Keratinocyte (primary cell): ENCODE measurements at regions not wholly inside any gene's neighbourhood (a gene's known extent, or its start where the extent isn't known, plus 50 kb on each side); places are given as distances from the start of the nearest gene placed in this dataset.

ENCODE experiments used
- DNase-seq: peaks from one replicate; pipeline ENCODE4 v3.0.0-alpha.2; 2011; ENCODE audit warnings: low read depth, missing footprints, low spot score
- FAIRE-seq: peaks from 2 replicates; lab custom pipeline; 2011; peaks lifted over from hg19 to GRCh38; lab: Jason Lieb, UNC
- H2AFZ ChIP-seq: 2 replicates; pipeline ENCODE4 v1.6.0; 2012; ENCODE audit warnings: low read length, control low read depth, inconsistent platforms; ENCODE audit not compliant: control insufficient read depth
- H3K27ac ChIP-seq: 2 replicates; pipeline ENCODE4 v1.5.1; 2011; ENCODE audit warnings: low read length; ENCODE audit not compliant: control insufficient read depth, insufficient read depth
- H3K27me3 ChIP-seq: 3 replicates; pipeline ENCODE4 v1.6.0; 2011; ENCODE audit warnings: low read length; ENCODE audit not compliant: control insufficient read depth, insufficient read depth; ENCODE audit errors: extremely low read depth
- H3K36me3 ChIP-seq, 2 experiments: 2 replicates in 1 of 2; 3 replicates in 1 of 2; pipeline ENCODE4 v1.5.1; 2011; ENCODE audit warnings: low read length in 2 of 2, mild to moderate bottlenecking in 1 of 2; ENCODE audit not compliant: control insufficient read depth in 2 of 2, insufficient read depth in 2 of 2; ENCODE audit errors: extremely low read depth in 1 of 2
- H3K4me1 ChIP-seq: 3 replicates; pipeline ENCODE4 v1.5.1; 2011; ENCODE audit warnings: low read length; ENCODE audit not compliant: control insufficient read depth, insufficient read depth; ENCODE audit errors: extremely low read depth
- H3K4me2 ChIP-seq: 3 replicates; pipeline ENCODE4 v1.6.0; 2011; ENCODE audit warnings: low read depth, low read length; ENCODE audit not compliant: control insufficient read depth, insufficient read depth; ENCODE audit errors: extremely low read depth
- H3K4me3 ChIP-seq, 3 experiments: fragments of 200-600 bp in 1 of 3; sonication (generic) in 1 of 3; 2 replicates in 2 of 3; 3 replicates in 1 of 3; pipeline ENCODE4 v1.5.1; 2011 to 2016; ENCODE audit warnings: low read length in 3 of 3, mild to moderate bottlenecking in 3 of 3, control low read depth in 2 of 3, inconsistent platforms in 1 of 3, low read depth in 1 of 3, mixed read lengths in 1 of 3, mixed run types in 1 of 3, moderate library complexity in 1 of 3; ENCODE audit not compliant: control insufficient read depth in 2 of 3, insufficient read depth in 2 of 3; ENCODE audit errors: extremely low read depth in 1 of 3
- H3K79me2 ChIP-seq: 2 replicates; pipeline ENCODE4 v1.6.0; 2012; ENCODE audit warnings: low read length; ENCODE audit not compliant: control insufficient read depth, insufficient read depth
- H3K9ac ChIP-seq: 3 replicates; pipeline ENCODE4 v1.6.0; 2011; ENCODE audit warnings: low read length; ENCODE audit not compliant: control insufficient read depth, insufficient read depth; ENCODE audit errors: extremely low read depth
- H3K9me1 ChIP-seq: 3 replicates; pipeline ENCODE4 v1.6.0; 2011; ENCODE audit warnings: low read length; ENCODE audit not compliant: control insufficient read depth, insufficient read depth; ENCODE audit errors: extremely low read depth
- H3K9me3 ChIP-seq: 2 replicates; pipeline ENCODE4 v1.5.1; 2012; ENCODE audit warnings: low read depth, low read length; ENCODE audit not compliant: control insufficient read depth
- H4K20me1 ChIP-seq: 3 replicates; pipeline ENCODE4 v1.6.0; 2011; ENCODE audit warnings: low read length; ENCODE audit not compliant: control insufficient read depth, insufficient read depth; ENCODE audit errors: extremely low read depth
- EZH2 ChIP-seq: IDR thresholded peaks from one replicate; pipeline ENCODE4 v1.6.1; 2012; ENCODE audit warnings: inconsistent platforms, mild to moderate bottlenecking, low read length, moderate library complexity
- dilution Hi-C: fragments of 300-500 bp; cut with MboI; formaldehyde crosslinking; loops from one replicate; pipeline ENCODE4 v1.7.0; 2020; ENCODE audit warnings: low sequenced_read_pairs; ENCODE audit not compliant: extremely low pct_ligation_motif_present
- TF ChIP-seq, protein P1 (sequence below), 3 experiments: IDR thresholded peaks in 1 of 3; conservative IDR thresholded peaks in 1 of 3; optimal IDR thresholded peaks in 1 of 3; 2 replicates in 2 of 3; 3 replicates in 1 of 3; pipeline versions ENCODE3 to v1.5.1; 2011; ENCODE audit warnings: low read length in 3 of 3, mild to moderate bottlenecking in 3 of 3, moderate library complexity in 2 of 3, control low read depth in 1 of 3, inconsistent platforms in 1 of 3; ENCODE audit not compliant: insufficient read depth in 2 of 3; ENCODE audit errors: extremely low read depth in 1 of 3

DNA sequence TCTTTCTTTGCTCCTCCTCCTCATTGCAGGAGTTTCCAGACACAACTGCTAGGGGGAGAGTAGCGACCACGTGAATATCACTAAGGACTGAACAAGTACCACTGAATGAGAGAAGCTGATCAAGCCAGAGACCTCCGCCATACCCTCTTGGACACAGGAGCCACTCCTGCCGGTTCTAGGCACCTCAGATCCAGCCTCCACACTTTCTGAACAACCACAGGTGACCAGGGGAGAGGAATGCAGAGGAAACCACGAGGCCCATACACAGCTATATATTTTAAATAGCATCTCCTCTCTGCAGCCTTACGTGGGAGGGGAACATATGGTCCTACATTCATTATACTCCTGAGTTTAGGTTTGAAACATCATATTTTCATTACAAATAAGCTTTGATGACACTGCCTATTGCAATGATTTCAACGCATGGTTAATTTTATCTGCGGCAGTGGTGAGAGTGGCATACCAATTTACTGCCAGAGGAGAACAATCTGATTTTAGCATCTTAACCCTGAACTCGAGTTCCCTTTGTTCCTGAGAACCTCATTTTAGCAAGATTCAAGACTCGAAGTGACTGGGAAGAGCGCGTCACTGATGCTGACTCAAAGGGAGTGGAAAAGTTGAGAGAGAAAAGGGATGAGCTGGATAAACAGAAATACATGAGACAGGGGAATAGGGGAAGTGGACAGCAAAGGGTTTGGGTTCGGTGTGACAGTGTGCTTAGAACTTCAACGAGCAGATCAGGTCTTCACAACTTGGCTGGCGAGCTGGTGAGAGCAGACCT, 231.7 kb upstream of the PPARGC1A start:
- no peak overlapping the region for H3K4me2 ChIP-seq
- no peaks in the 10 kb centered on the region for H3K4me1 ChIP-seq
- no peak overlapping the region for H3K9ac ChIP-seq
- no peak for DNase-seq
- H2AFZ ChIP-seq = no peak overlapping the region
- dilution Hi-C loops = no loop called here
- no peaks in the 10 kb centered on the region for H3K27me3 ChIP-seq
- H4K20me1 ChIP-seq = no peaks in the 10 kb centered on the region
- no peak for TF ChIP-seq EZH2
- TF ChIP-seq, protein P1, sequence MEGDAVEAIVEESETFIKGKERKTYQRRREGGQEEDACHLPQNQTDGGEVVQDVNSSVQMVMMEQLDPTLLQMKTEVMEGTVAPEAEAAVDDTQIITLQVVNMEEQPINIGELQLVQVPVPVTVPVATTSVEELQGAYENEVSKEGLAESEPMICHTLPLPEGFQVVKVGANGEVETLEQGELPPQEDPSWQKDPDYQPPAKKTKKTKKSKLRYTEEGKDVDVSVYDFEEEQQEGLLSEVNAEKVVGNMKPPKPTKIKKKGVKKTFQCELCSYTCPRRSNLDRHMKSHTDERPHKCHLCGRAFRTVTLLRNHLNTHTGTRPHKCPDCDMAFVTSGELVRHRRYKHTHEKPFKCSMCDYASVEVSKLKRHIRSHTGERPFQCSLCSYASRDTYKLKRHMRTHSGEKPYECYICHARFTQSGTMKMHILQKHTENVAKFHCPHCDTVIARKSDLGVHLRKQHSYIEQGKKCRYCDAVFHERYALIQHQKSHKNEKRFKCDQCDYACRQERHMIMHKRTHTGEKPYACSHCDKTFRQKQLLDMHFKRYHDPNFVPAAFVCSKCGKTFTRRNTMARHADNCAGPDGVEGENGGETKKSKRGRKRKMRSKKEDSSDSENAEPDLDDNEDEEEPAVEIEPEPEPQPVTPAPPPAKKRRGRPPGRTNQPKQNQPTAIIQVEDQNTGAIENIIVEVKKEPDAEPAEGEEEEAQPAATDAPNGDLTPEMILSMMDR (optimal IDR thresholded peaks at IDR 0.05 in 1 of 3, IDR thresholded peaks at IDR 0.05 in 1 of 3, conservative IDR thresholded peaks at IDR 0.05 in 1 of 3; ENCODE audit: extremely low read depth in 1 of 3, insufficient read depth in 2 of 3, low read length in 3 of 3) = no peak
- H3K79me2 ChIP-seq = no peaks in the 10 kb centered on the region
- H3K9me1 ChIP-seq = no peaks in the 10 kb centered on the region
- H3K27ac ChIP-seq = no peak overlapping the region
- H3K36me3 ChIP-seq = no peaks in the 10 kb centered on the region
- FAIRE-seq = no peak
- H3K4me3 ChIP-seq = no peak overlapping the region
- H3K9me3 ChIP-seq = no peaks in the 10 kb centered on the region

DNA sequence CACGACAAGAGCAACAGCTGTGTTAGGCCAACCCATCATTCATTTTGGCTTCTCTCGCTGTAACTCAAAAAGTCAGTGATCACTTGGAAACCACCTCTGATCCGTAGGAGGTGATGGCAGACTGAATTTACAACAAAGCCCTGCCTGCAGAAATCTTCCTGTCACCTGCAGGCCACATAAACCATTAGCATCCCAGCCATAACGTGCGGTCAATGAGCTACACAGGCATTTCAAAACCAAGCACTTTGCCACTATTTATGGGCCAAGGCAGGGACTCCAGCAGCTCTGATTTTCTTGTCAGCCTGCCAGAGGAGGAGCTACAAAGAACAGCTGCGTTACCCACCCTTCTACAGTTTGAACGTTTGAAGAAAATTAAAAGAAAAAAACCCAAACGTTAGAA, 228.1 kb upstream of the PPARGC1A start:
- H2AFZ ChIP-seq = no peak overlapping the region
- H3K9ac ChIP-seq = no peak overlapping the region
- dilution Hi-C loops = no loop called here
- TF ChIP-seq, protein P1 (optimal IDR thresholded peaks at IDR 0.05 in 1 of 3, IDR thresholded peaks at IDR 0.05 in 1 of 3, conservative IDR thresholded peaks at IDR 0.05 in 1 of 3; ENCODE audit: extremely low read depth in 1 of 3, insufficient read depth in 2 of 3, low read length in 3 of 3) = no peak
- no peak for TF ChIP-seq EZH2
- H3K4me1 ChIP-seq = no peaks in the 10 kb centered on the region
- no peak overlapping the region for H3K4me3 ChIP-seq
- H3K27ac ChIP-seq = no peak overlapping the region
- no peaks in the 10 kb centered on the region for H3K36me3 ChIP-seq
- H3K4me2 ChIP-seq = no peak overlapping the region
- H4K20me1 ChIP-seq = no peaks in the 10 kb centered on the region
- no peaks in the 10 kb centered on the region for H3K9me1 ChIP-seq
- H3K27me3 ChIP-seq = no peaks in the 10 kb centered on the region
- no peaks in the 10 kb centered on the region for H3K79me2 ChIP-seq
- H3K9me3 ChIP-seq = no peaks in the 10 kb centered on the region
- no peak for FAIRE-seq
- DNase-seq = no peak
